ENCODE measurements at regions not wholly inside any gene's neighbourhood (a gene's known extent, or its start where the extent isn't known, plus 50 kb on each side); places are given as distances from the start of the nearest gene placed in this dataset.

GRCh38 chr2:146950361-146950760 is 894.5 kb upstream of the ACVR2A start:
- Histone ChIP-seq H3K27ac (replicated peaks) (no peak overlapping the region), H3K27me3 (ENCODE audit: insufficient read depth, poor library complexity, severe bottlenecking) (no peaks in the 10 kb centered on the region), H3K4me3 (replicated peaks; ENCODE audit: insufficient read depth, low read length) (no peak overlapping the region)
- TF ChIP-seq REST (IDR thresholded peaks at IDR 0.05; ENCODE audit: insufficient replicate concordance, low read depth) (no peak), POLR2AphosphoS5 (IDR thresholded peaks at IDR 0.05; ENCODE audit: low read depth) (no peak), GABPA (IDR thresholded peaks at IDR 0.05; ENCODE audit: low read depth) (no peak), SPI1 (IDR thresholded peaks at IDR 0.05; ENCODE audit: borderline replicate concordance, low read depth) (no peak)
- TF ChIP-seq, protein P1, sequence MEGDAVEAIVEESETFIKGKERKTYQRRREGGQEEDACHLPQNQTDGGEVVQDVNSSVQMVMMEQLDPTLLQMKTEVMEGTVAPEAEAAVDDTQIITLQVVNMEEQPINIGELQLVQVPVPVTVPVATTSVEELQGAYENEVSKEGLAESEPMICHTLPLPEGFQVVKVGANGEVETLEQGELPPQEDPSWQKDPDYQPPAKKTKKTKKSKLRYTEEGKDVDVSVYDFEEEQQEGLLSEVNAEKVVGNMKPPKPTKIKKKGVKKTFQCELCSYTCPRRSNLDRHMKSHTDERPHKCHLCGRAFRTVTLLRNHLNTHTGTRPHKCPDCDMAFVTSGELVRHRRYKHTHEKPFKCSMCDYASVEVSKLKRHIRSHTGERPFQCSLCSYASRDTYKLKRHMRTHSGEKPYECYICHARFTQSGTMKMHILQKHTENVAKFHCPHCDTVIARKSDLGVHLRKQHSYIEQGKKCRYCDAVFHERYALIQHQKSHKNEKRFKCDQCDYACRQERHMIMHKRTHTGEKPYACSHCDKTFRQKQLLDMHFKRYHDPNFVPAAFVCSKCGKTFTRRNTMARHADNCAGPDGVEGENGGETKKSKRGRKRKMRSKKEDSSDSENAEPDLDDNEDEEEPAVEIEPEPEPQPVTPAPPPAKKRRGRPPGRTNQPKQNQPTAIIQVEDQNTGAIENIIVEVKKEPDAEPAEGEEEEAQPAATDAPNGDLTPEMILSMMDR (IDR thresholded peaks at IDR 0.05; ENCODE audit: insufficient read depth, low read length), result no peak
- no peak for DNase-seq (ENCODE audit: low read depth in 1 of 2, low spot score in 1 of 2)

DNA sequence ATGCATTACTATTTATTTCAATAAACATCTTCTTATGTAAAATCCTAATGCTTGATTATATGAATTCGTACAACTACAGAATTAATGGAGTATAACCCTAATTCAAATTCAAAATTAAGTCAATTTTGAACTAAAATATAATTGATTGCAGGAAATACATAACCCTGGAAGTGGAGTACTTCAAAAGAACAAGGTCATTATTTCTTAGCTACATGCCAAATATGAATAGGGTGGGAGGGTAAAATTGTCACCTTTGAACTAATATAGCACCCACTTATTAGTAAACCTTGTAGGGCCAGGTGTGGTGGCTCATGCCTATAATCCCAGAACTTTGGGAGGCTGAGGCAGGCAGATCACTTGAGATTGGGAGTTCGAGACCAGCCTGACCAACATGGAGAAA is 895.4 kb upstream of the ACVR2A start:
- Histone ChIP-seq H3K27ac (replicated peaks) (no peak overlapping the region), H3K27me3 (ENCODE audit: insufficient read depth, poor library complexity, severe bottlenecking) (no peaks in the 10 kb centered on the region), H3K4me3 (replicated peaks; ENCODE audit: insufficient read depth, low read length) (no peak overlapping the region)
- TF ChIP-seq POLR2AphosphoS5 (IDR thresholded peaks at IDR 0.05; ENCODE audit: low read depth), result no peak
- TF ChIP-seq GABPA (IDR thresholded peaks at IDR 0.05; ENCODE audit: low read depth), result no peak
- TF ChIP-seq, protein P1 (IDR thresholded peaks at IDR 0.05; ENCODE audit: insufficient read depth, low read length), result no peak
- no peak for TF ChIP-seq SPI1 (IDR thresholded peaks at IDR 0.05; ENCODE audit: borderline replicate concordance, low read depth)
- TF ChIP-seq REST (IDR thresholded peaks at IDR 0.05; ENCODE audit: insufficient replicate concordance, low read depth), result no peak
- no peak for DNase-seq (ENCODE audit: low read depth in 1 of 2, low spot score in 1 of 2)

DNA sequence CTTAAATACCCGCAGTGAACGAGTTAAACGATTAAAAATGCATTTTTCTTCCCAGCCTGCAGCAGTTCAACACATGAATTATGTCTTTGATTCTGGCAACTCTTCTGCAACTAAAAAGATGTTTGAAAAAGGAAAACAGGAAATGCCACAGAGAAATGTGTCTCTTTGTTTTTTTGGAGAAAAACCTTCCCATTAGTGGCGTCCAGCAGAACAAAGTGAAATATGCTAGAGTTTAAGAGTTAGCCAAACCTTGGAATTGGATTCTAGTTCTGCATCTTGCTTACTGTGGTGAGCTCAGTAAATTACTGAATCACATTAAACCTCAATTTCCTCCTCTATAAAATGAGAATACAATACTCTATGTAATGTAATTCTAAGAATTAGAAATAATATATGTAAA is 900.2 kb upstream of the ACVR2A start:
- Histone ChIP-seq H3K27me3 (ENCODE audit: insufficient read depth, poor library complexity, severe bottlenecking) (no peaks in the 10 kb centered on the region), H3K4me3 (replicated peaks; ENCODE audit: insufficient read depth, low read length) (no peak overlapping the region), H3K27ac (replicated peaks) (no peak overlapping the region)
- no peak for TF ChIP-seq GABPA (IDR thresholded peaks at IDR 0.05; ENCODE audit: low read depth)
- TF ChIP-seq REST (IDR thresholded peaks at IDR 0.05; ENCODE audit: insufficient replicate concordance, low read depth), result no peak
- TF ChIP-seq POLR2AphosphoS5 (IDR thresholded peaks at IDR 0.05; ENCODE audit: low read depth), result no peak
- TF ChIP-seq SPI1 (IDR thresholded peaks at IDR 0.05; ENCODE audit: borderline replicate concordance, low read depth), result no peak
- TF ChIP-seq, protein P1 (IDR thresholded peaks at IDR 0.05; ENCODE audit: insufficient read depth, low read length), result no peak
- DNase-seq (ENCODE audit: low read depth in 1 of 2, low spot score in 1 of 2), result no peak

Data from HL-60 (cell line).